DOHH2 (cell line): ENCODE measurements at regions not wholly inside any gene's neighbourhood (a gene's known extent, or its start where the extent isn't known, plus 50 kb on each side); places are given as distances from the start of the nearest gene placed in this dataset.

Experiments
- CTCF ChIP-seq: fragments of 200-600 bp; sonication (generic); IDR thresholded peaks from one replicate; pipeline ENCODE4 v1.5.1; 2014; ENCODE audit warnings: antibody characterized with exemption, mild to moderate bottlenecking, low read depth, low read length; ENCODE audit not compliant: poor library complexity, severe bottlenecking
- EZH2phosphoT487 ChIP-seq: fragments of 200-600 bp; sonication (generic); IDR thresholded peaks from 2 replicates; pipeline ENCODE4 v1.6.1; 2017; ENCODE audit warnings: borderline replicate concordance, mild to moderate bottlenecking, antibody characterized with exemption, low read length, moderate library complexity, mixed read lengths

- TF ChIP-seq CTCF (no peak), EZH2phosphoT487 (no peak)
Observed at GRCh38 chr15:81968691-81969090, 77.1 kb downstream of the MEX3B start.
